ENCODE measurements at regions not wholly inside any gene's neighbourhood (a gene's known extent, or its start where the extent isn't known, plus 50 kb on each side); places are given as distances from the start of the nearest gene placed in this dataset.

DNA sequence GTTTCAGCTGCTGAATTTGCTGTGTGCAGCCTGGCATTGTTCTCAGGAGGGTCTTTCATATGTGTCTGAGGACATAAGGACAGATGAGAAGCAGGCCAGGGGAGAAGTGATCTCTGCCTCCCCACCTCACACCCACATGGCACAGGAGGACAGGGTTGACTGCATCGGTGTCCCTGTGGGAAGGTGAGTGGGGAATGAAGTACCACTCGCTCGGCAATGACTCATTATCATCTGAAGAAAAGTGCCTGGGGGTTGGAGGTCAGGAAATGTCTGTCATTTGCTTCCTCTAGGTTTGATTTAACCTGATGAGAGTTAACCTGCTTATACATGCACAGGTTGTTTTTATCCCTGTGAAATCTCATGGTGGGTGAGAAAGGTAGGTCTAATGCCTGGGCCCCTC is 195.0 kb downstream of the GADD45G start:
- Mint-ChIP-seq H3K27ac (ENCODE audit: unreplicated experiment) (no peak overlapping the region), H3K4me1 (ENCODE audit: low read depth, unreplicated experiment) (no peaks in the 10 kb centered on the region), H3K9me3 (ENCODE audit: unreplicated experiment) (no peaks in the 10 kb centered on the region), H3K36me3 (ENCODE audit: insufficient read depth, unreplicated experiment) (no peaks in the 10 kb centered on the region), H3K27me3 (ENCODE audit: insufficient read depth, unreplicated experiment) (no peaks in the 10 kb centered on the region), H3K4me3 (ENCODE audit: unreplicated experiment) (no peak overlapping the region)
- POLR2A ChIA-PET = no interaction called here
- intact Hi-C loops (cut with micrococcal nuclease; ENCODE audit: unreplicated experiment) = loop anchor here (10.0 kb wide), 1 partner anchor 195 kb away; the partner anchor contains the start of gene GADD45G
- Histone ChIP-seq H3K9me3 (no peaks in the 10 kb centered on the region), H3K4me1 (no peaks in the 10 kb centered on the region), H3K36me3 (ENCODE audit: control insufficient read depth, insufficient read depth, low read length) (no peaks in the 10 kb centered on the region), H3K4me3 (ENCODE audit: low read depth, low read length) (no peak overlapping the region), H3K27me3 (replicated peaks; ENCODE audit: control insufficient read depth, insufficient read depth, low read length) (no peaks in the 10 kb centered on the region)
- CTCF ChIA-PET = no interaction called here
- BruUV-seq (replicated peaks) = no TSS peak
- TF ChIP-seq, protein P1, sequence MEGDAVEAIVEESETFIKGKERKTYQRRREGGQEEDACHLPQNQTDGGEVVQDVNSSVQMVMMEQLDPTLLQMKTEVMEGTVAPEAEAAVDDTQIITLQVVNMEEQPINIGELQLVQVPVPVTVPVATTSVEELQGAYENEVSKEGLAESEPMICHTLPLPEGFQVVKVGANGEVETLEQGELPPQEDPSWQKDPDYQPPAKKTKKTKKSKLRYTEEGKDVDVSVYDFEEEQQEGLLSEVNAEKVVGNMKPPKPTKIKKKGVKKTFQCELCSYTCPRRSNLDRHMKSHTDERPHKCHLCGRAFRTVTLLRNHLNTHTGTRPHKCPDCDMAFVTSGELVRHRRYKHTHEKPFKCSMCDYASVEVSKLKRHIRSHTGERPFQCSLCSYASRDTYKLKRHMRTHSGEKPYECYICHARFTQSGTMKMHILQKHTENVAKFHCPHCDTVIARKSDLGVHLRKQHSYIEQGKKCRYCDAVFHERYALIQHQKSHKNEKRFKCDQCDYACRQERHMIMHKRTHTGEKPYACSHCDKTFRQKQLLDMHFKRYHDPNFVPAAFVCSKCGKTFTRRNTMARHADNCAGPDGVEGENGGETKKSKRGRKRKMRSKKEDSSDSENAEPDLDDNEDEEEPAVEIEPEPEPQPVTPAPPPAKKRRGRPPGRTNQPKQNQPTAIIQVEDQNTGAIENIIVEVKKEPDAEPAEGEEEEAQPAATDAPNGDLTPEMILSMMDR (IDR thresholded peaks at IDR 0.05; ENCODE audit: insufficient read depth in 1 of 2, low read depth in 1 of 2, low read length in 1 of 2, severe bottlenecking in 1 of 2, unreplicated experiment in 1 of 2) = no peak
- DNase-seq = no peak

DNA sequence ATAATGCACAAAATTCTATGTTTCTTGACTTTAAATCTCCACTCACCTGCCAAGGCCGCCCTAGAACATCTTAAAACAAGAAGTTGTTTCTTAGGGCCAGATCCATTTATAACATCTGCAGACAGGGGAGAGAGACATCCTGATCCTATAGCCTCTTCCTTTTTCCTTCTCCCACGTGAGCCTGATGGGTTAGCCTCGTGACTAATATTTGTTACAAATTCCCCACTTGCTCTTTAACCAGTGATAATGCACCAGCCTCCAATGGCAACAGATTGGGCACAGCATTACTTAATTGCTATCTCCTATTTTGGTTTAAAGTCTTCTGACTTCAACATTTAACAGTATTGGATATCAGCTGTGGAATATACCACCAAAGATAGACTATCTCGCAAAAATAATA is 196.5 kb downstream of the GADD45G start:
- ChIA-PET POLR2A (interaction anchor here (0.6 kb wide), 1 partner anchor 153 kb away, joined by 4 read pairs; no protein-coding TSS in a partner anchor), CTCF (no interaction called here)
- intact Hi-C loops (cut with micrococcal nuclease; ENCODE audit: unreplicated experiment) = loop anchor here (10.0 kb wide), 1 partner anchor 197 kb away; the partner anchor contains the start of gene GADD45G
- Mint-ChIP-seq H3K36me3 (ENCODE audit: insufficient read depth, unreplicated experiment) (no peaks in the 10 kb centered on the region), H3K27ac (ENCODE audit: unreplicated experiment) (no peak overlapping the region), H3K4me1 (ENCODE audit: low read depth, unreplicated experiment) (no peaks in the 10 kb centered on the region), H3K27me3 (ENCODE audit: insufficient read depth, unreplicated experiment) (no peaks in the 10 kb centered on the region), H3K9me3 (ENCODE audit: unreplicated experiment) (no peaks in the 10 kb centered on the region), H3K4me3 (ENCODE audit: unreplicated experiment) (no peak overlapping the region)
- no TSS peak for BruUV-seq (replicated peaks)
- H3K36me3 ChIP-seq (ENCODE audit: control insufficient read depth, insufficient read depth, low read length) = no peaks in the 10 kb centered on the region
- H3K9me3 ChIP-seq = no peaks in the 10 kb centered on the region
- H3K27me3 ChIP-seq (replicated peaks; ENCODE audit: control insufficient read depth, insufficient read depth, low read length) = no peaks in the 10 kb centered on the region
- H3K4me3 ChIP-seq (ENCODE audit: low read depth, low read length) = no peak overlapping the region
- no peak for DNase-seq
- TF ChIP-seq, protein P1 (IDR thresholded peaks at IDR 0.05; ENCODE audit: insufficient read depth in 1 of 2, low read depth in 1 of 2, low read length in 1 of 2, severe bottlenecking in 1 of 2, unreplicated experiment in 1 of 2) = no peak
- no peaks in the 10 kb centered on the region for H3K4me1 ChIP-seq

DNA sequence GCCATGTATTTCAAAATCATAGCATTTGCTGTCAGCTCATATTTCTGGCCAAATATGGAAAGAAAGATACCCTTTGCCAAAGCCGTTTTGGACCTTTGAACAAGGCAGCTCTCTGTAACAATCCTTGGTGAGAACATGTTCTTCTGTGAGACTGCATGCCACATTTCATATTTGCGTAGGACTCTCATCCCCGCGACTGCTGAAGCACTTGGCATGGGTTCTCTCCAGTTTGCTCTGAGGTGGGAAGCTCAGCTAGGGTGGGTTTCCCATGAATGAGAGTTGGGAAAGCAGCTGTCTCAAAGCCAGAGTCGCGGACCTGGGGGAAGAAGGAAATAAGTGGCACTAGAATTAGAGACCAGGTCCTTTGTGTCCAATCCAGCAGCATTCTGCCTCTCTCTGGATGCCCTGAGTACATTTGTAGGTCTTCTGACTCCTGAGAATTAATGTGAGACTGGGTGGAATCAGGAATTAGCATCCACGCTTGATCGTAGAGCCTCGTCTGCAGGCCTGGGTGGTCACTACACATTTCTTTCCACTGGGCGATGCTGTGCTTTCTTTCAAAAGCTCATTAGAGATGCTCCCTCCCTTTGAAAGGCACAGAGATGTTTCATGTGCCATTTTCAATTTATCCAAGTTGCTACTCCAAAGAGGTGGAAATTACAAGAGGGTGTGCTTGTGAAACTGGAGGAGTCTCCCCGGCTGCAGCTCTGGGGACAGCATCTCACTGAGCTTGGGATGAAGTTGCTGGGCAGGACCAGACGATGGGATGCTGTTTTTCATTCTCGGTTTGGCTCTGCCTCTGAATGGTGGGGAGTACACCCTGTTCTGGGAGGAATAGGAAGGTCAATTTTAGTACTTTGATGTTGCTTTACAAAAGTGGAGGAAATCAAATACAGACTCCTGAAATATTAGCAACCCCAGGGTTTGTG is 197.2 kb downstream of the GADD45G start:
- no peak overlapping the region for H3K27ac Mint-ChIP-seq (ENCODE audit: unreplicated experiment)
- Histone ChIP-seq H3K4me1 (no peaks in the 10 kb centered on the region), H3K36me3 (ENCODE audit: control insufficient read depth, insufficient read depth, low read length) (no peaks in the 10 kb centered on the region), H3K4me3 (ENCODE audit: low read depth, low read length) (no peak overlapping the region), H3K9me3 (no peaks in the 10 kb centered on the region), H3K27me3 (replicated peaks; ENCODE audit: control insufficient read depth, insufficient read depth, low read length) (no peaks in the 10 kb centered on the region)
- DNase-seq = no peak
- no peaks in the 10 kb centered on the region for H3K27me3 Mint-ChIP-seq (ENCODE audit: insufficient read depth, unreplicated experiment)
- ChIA-PET POLR2A (no interaction called here), CTCF (no interaction called here)
- intact Hi-C loops (cut with micrococcal nuclease; ENCODE audit: unreplicated experiment) = loop anchor here (10.0 kb wide), 1 partner anchor 197 kb away; the partner anchor contains the start of gene GADD45G
- no TSS peak for BruUV-seq (replicated peaks)
- TF ChIP-seq, protein P1 (IDR thresholded peaks at IDR 0.05; ENCODE audit: insufficient read depth in 1 of 2, low read depth in 1 of 2, low read length in 1 of 2, severe bottlenecking in 1 of 2, unreplicated experiment in 1 of 2) = no peak
- no peaks in the 10 kb centered on the region for H3K36me3 Mint-ChIP-seq (ENCODE audit: insufficient read depth, unreplicated experiment)
- no peaks in the 10 kb centered on the region for H3K9me3 Mint-ChIP-seq (ENCODE audit: unreplicated experiment)
- no peak overlapping the region for H3K4me3 Mint-ChIP-seq (ENCODE audit: unreplicated experiment)
- no peaks in the 10 kb centered on the region for H3K4me1 Mint-ChIP-seq (ENCODE audit: low read depth, unreplicated experiment)

Data from Caco-2 (cell line).